ENCODE measurements at regions not wholly inside any gene's neighbourhood (a gene's known extent, or its start where the extent isn't known, plus 50 kb on each side); places are given as distances from the start of the nearest gene placed in this dataset.

DNA sequence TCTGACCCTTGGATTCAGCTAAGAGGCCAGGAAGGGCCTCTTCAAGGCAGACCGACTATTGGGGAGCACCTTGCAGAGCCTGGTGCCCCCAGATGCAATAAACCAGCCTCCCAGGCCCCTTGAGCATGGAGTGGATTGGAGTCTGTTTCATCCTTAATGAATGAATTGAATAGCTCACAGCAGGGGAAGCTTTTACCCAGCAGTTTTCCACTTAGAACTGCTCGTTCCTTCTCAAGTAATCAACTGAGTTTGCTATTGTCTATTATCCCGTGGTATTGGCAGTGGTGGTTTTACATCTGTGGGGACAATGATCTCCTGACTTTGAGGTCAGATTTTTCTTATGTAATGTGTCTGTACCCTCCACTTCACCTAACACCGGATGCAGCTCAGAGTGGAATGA, 197.6 kb downstream of the AACS start:
- TF ChIP-seq, protein P1, sequence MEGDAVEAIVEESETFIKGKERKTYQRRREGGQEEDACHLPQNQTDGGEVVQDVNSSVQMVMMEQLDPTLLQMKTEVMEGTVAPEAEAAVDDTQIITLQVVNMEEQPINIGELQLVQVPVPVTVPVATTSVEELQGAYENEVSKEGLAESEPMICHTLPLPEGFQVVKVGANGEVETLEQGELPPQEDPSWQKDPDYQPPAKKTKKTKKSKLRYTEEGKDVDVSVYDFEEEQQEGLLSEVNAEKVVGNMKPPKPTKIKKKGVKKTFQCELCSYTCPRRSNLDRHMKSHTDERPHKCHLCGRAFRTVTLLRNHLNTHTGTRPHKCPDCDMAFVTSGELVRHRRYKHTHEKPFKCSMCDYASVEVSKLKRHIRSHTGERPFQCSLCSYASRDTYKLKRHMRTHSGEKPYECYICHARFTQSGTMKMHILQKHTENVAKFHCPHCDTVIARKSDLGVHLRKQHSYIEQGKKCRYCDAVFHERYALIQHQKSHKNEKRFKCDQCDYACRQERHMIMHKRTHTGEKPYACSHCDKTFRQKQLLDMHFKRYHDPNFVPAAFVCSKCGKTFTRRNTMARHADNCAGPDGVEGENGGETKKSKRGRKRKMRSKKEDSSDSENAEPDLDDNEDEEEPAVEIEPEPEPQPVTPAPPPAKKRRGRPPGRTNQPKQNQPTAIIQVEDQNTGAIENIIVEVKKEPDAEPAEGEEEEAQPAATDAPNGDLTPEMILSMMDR (IDR thresholded peaks at IDR 0.05; ENCODE audit: poor library complexity, severe bottlenecking), result no peak
- Histone ChIP-seq H3K9me3 (ENCODE audit: severe bottlenecking) (no peaks in the 10 kb centered on the region), H3K27me3 (ENCODE audit: insufficient read depth, poor library complexity, severe bottlenecking) (peaks cover 4% of the 10 kb centered on the region), H3K27ac (ENCODE audit: poor library complexity, severe bottlenecking) (no peak overlapping the region), H3K4me1 (ENCODE audit: insufficient read depth, poor library complexity, severe bottlenecking) (no peaks in the 10 kb centered on the region), H3K4me3 (ENCODE audit: severe bottlenecking) (no peak overlapping the region), H3K36me3 (ENCODE audit: low read depth) (no peaks in the 10 kb centered on the region)
- no peak for DNase-seq (ENCODE audit: low spot score)
- ATAC-seq (ENCODE audit: low read depth), result no peak

DNA sequence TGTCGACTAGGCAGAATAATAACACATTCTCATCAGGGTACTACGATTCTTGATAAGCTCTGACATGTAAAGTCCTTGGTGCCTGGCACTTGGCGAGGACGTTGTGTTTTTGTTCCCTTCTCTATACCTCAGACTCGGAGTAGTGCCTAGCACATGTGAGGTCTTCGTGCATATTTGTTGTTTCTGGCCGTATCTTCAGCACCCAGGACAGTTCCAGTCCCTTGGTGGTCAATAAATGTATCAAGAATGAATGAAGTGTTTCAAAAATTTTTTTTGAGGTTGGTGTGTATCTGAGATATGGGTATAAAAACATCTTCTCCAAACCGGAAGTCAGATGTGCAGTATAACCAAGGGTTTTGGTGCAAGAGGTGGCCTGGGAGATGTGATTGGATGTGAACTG, 198.2 kb downstream of the AACS start:
- no peaks in the 10 kb centered on the region for H3K4me1 ChIP-seq (ENCODE audit: insufficient read depth, poor library complexity, severe bottlenecking)
- peaks cover 4% of the 10 kb centered on the region for H3K27me3 ChIP-seq (ENCODE audit: insufficient read depth, poor library complexity, severe bottlenecking)
- no peaks in the 10 kb centered on the region for H3K36me3 ChIP-seq (ENCODE audit: low read depth)
- TF ChIP-seq, protein P1 (IDR thresholded peaks at IDR 0.05; ENCODE audit: poor library complexity, severe bottlenecking), result no peak
- DNase-seq (ENCODE audit: low spot score) (no peak), ATAC-seq (ENCODE audit: low read depth) (no peak)
- no peak overlapping the region for H3K4me3 ChIP-seq (ENCODE audit: severe bottlenecking)
- H3K9me3 ChIP-seq (ENCODE audit: severe bottlenecking), result no peaks in the 10 kb centered on the region
- H3K27ac ChIP-seq (ENCODE audit: poor library complexity, severe bottlenecking), result no peak overlapping the region

DNA sequence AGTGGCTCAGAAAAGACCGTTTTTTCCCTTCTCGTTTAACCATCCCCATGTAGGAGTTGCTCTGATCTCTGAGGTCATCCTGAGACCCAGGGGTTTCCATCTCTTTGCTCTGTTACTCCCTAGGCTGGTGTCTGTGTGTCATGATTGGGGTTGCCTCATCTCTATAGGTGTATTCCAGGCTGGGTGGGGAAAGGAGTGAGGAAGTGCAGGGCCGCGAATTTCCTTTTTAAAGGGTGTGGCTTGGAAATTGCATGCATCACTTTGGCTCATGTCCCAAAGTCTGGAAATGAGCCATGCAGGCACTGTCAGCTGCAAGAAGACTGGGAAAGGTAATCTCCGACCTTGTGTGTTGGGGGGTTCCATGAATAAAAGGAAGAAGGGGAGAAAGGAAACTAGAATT, 201.9 kb downstream of the AACS start:
- H3K27ac ChIP-seq (ENCODE audit: poor library complexity, severe bottlenecking), result no peak overlapping the region
- H3K9me3 ChIP-seq (ENCODE audit: severe bottlenecking), result no peaks in the 10 kb centered on the region
- no peaks in the 10 kb centered on the region for H3K36me3 ChIP-seq (ENCODE audit: low read depth)
- no peak overlapping the region for H3K4me3 ChIP-seq (ENCODE audit: severe bottlenecking)
- TF ChIP-seq, protein P1 (IDR thresholded peaks at IDR 0.05; ENCODE audit: poor library complexity, severe bottlenecking), result no peak
- no peaks in the 10 kb centered on the region for H3K4me1 ChIP-seq (ENCODE audit: insufficient read depth, poor library complexity, severe bottlenecking)
- H3K27me3 ChIP-seq (ENCODE audit: insufficient read depth, poor library complexity, severe bottlenecking), result peaks cover 6% of the 10 kb centered on the region
- DNase-seq (ENCODE audit: low spot score) (no peak), ATAC-seq (ENCODE audit: low read depth) (peak; percentile 66; the same call in 2 of the 3 replicates)

DNA sequence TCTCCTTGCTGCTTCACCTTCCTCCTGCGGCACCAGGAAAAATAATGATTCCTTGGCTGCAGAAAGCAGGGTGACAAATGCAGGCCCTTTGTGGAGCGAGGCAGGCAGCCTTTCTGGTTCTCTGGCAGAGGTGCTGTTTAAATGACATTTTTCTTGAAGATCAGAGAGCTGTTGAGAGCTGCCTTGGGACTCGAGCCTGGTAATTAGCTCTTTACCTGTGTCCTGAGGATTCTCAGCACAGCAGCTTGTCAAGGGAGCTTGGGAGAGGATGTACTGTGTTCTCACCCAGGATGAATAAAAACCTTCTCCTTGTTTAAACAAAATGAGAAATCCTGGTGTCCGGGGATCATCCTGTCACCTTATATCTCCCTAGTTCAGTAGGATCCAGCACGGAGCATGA, 204.0 kb downstream of the AACS start:
- ATAC-seq (ENCODE audit: low read depth), result no peak
- H3K27ac ChIP-seq (ENCODE audit: poor library complexity, severe bottlenecking), result no peak overlapping the region

DNA sequence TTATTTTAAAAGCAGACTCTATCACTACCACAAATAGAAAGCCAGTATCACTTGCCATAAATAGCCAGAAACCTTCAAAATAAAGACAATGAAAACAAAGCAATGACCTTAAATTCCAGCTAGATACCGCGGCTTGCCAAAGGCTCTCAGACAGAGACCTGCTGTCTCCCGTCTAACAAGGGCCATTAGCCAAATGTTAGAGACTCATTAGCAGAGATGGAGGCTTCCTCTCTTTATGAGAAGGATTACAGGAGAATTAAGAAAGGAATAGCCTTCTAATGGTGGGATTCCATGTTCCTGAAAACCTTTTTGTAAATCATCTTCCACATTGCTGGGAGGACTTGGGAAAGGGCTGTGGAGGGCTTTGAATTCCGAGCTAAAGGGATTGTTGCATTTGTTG, 206.7 kb downstream of the AACS start:
- no peak overlapping the region for H3K27ac ChIP-seq (ENCODE audit: poor library complexity, severe bottlenecking)
- H3K4me3 ChIP-seq (ENCODE audit: severe bottlenecking), result no peak overlapping the region
- TF ChIP-seq, protein P1 (IDR thresholded peaks at IDR 0.05; ENCODE audit: poor library complexity, severe bottlenecking), result no peak
- DNase-seq (ENCODE audit: low spot score) (no peak), ATAC-seq (ENCODE audit: low read depth) (no peak)
- H3K36me3 ChIP-seq (ENCODE audit: low read depth), result no peaks in the 10 kb centered on the region
- no peaks in the 10 kb centered on the region for H3K4me1 ChIP-seq (ENCODE audit: insufficient read depth, poor library complexity, severe bottlenecking)
- H3K27me3 ChIP-seq (ENCODE audit: insufficient read depth, poor library complexity, severe bottlenecking), result peaks cover 9% of the 10 kb centered on the region
- no peaks in the 10 kb centered on the region for H3K9me3 ChIP-seq (ENCODE audit: severe bottlenecking)

More for the DNA sequence above, 204.0 kb downstream of the AACS start:
- Histone ChIP-seq H3K27me3 (ENCODE audit: insufficient read depth, poor library complexity, severe bottlenecking) (peaks cover 7% of the 10 kb centered on the region), H3K4me1 (ENCODE audit: insufficient read depth, poor library complexity, severe bottlenecking) (no peaks in the 10 kb centered on the region), H3K4me3 (ENCODE audit: severe bottlenecking) (no peak overlapping the region), H3K36me3 (ENCODE audit: low read depth) (no peaks in the 10 kb centered on the region), H3K9me3 (ENCODE audit: severe bottlenecking) (no peaks in the 10 kb centered on the region)
- TF ChIP-seq, protein P1 (IDR thresholded peaks at IDR 0.05; ENCODE audit: poor library complexity, severe bottlenecking), result no peak
- DNase-seq (ENCODE audit: low spot score), result no peak
